ENCODE measurements at regions not wholly inside any gene's neighbourhood (a gene's known extent, or its start where the extent isn't known, plus 50 kb on each side); places are given as distances from the start of the nearest gene placed in this dataset.
A peak's percentile ranks its signal among the peaks of the same experiment; 100 is the strongest.

- dilution Hi-C loops (cut with MboI; ENCODE audit: extremely low pct_ligation_motif_present, low sequenced_read_pairs), result no loop called here
- Histone ChIP-seq H3K9ac (ENCODE audit: control insufficient read depth, extremely low read depth, insufficient read depth, low read length) (no peak overlapping the region), H3K27ac (ENCODE audit: control insufficient read depth, insufficient read depth, low read length) (peak overlapping the region; percentile 73), H3K9me1 (ENCODE audit: control insufficient read depth, extremely low read depth, insufficient read depth, low read length) (no peaks in the 10 kb centered on the region), H3K27me3 (ENCODE audit: control insufficient read depth, extremely low read depth, insufficient read depth, low read length) (no peaks in the 10 kb centered on the region), H3K4me1 (ENCODE audit: control insufficient read depth, extremely low read depth, insufficient read depth, low read length) (peaks cover 18% of the 10 kb centered on the region), H3K9me3 (ENCODE audit: control insufficient read depth, low read depth, low read length) (no peaks in the 10 kb centered on the region), H3K79me2 (ENCODE audit: control insufficient read depth, insufficient read depth, low read length) (no peaks in the 10 kb centered on the region), H3K36me3 (ENCODE audit: control insufficient read depth in 2 of 2, extremely low read depth in 1 of 2, insufficient read depth in 2 of 2, low read length in 2 of 2) (no peaks in the 10 kb centered on the region), H4K20me1 (ENCODE audit: control insufficient read depth, extremely low read depth, insufficient read depth, low read length) (no peaks in the 10 kb centered on the region), H2AFZ (ENCODE audit: control insufficient read depth, low read length) (peak overlapping the region; percentile 12), H3K4me2 (ENCODE audit: control insufficient read depth, extremely low read depth, insufficient read depth, low read depth, low read length) (peak overlapping the region; percentile 63), H3K4me3 (ENCODE audit: control insufficient read depth in 2 of 3, extremely low read depth in 1 of 3, insufficient read depth in 2 of 3, low read depth in 1 of 3, low read length in 3 of 3) (no peak overlapping the region)
- TF ChIP-seq, protein P1, sequence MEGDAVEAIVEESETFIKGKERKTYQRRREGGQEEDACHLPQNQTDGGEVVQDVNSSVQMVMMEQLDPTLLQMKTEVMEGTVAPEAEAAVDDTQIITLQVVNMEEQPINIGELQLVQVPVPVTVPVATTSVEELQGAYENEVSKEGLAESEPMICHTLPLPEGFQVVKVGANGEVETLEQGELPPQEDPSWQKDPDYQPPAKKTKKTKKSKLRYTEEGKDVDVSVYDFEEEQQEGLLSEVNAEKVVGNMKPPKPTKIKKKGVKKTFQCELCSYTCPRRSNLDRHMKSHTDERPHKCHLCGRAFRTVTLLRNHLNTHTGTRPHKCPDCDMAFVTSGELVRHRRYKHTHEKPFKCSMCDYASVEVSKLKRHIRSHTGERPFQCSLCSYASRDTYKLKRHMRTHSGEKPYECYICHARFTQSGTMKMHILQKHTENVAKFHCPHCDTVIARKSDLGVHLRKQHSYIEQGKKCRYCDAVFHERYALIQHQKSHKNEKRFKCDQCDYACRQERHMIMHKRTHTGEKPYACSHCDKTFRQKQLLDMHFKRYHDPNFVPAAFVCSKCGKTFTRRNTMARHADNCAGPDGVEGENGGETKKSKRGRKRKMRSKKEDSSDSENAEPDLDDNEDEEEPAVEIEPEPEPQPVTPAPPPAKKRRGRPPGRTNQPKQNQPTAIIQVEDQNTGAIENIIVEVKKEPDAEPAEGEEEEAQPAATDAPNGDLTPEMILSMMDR (optimal IDR thresholded peaks at IDR 0.05 in 1 of 3, IDR thresholded peaks at IDR 0.05 in 1 of 3, conservative IDR thresholded peaks at IDR 0.05 in 1 of 3; ENCODE audit: extremely low read depth in 1 of 3, insufficient read depth in 2 of 3, low read length in 3 of 3), result no peak
- TF ChIP-seq EZH2 (IDR thresholded peaks at IDR 0.05; ENCODE audit: low read length), result no peak
- FAIRE-seq, result no peak
- DNase-seq (ENCODE audit: low read depth, low spot score), result no peak
Measured at GRCh38 chr4:128517096-128517738, 229.6 kb upstream of the PGRMC2 start.

DNA sequence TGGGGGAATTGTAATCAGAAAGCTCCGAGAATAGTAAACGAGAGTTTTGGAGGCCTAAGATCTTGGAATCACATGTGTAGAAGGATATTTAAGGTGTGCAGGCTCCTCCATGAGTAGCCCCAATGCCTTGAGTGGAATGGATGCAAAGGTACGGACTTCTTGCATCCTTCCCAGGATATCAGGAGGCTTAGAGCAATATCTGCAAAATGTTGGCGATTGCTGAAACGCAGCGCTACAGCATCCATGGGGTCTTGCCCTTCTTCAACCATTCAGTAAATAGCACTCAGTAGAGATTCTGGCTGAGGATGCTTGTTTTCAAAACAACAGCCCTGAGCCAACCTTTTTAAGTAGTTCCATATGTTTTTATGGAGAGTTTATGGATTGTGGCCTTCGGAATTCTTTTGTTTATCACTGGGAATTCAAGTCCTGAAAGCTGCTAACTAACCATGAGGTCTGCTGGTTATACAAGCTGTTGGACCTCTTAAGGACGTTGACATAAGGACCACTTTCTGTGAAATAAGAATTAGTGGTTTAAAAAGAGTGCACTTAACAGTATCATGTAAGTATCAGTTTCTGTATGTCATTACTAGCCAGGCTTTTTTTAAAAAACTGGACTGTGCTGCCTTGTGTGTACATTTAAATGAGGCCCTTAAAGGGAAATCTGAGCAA lies 228.8 kb upstream of the PGRMC2 start:
- H3K9ac ChIP-seq (ENCODE audit: control insufficient read depth, extremely low read depth, insufficient read depth, low read length), result no peak overlapping the region
- no peak overlapping the region for H3K4me2 ChIP-seq (ENCODE audit: control insufficient read depth, extremely low read depth, insufficient read depth, low read depth, low read length)
- no peak overlapping the region for H3K27ac ChIP-seq (ENCODE audit: control insufficient read depth, insufficient read depth, low read length)
- no peak overlapping the region for H2AFZ ChIP-seq (ENCODE audit: control insufficient read depth, low read length)
- no peaks in the 10 kb centered on the region for H3K9me3 ChIP-seq (ENCODE audit: control insufficient read depth, low read depth, low read length)
- H3K4me3 ChIP-seq (ENCODE audit: control insufficient read depth in 2 of 3, extremely low read depth in 1 of 3, insufficient read depth in 2 of 3, low read depth in 1 of 3, low read length in 3 of 3), result no peak overlapping the region
- no peaks in the 10 kb centered on the region for H4K20me1 ChIP-seq (ENCODE audit: control insufficient read depth, extremely low read depth, insufficient read depth, low read length)
- TF ChIP-seq EZH2 (IDR thresholded peaks at IDR 0.05; ENCODE audit: low read length), result no peak
- TF ChIP-seq, protein P1 (optimal IDR thresholded peaks at IDR 0.05 in 1 of 3, IDR thresholded peaks at IDR 0.05 in 1 of 3, conservative IDR thresholded peaks at IDR 0.05 in 1 of 3; ENCODE audit: extremely low read depth in 1 of 3, insufficient read depth in 2 of 3, low read length in 3 of 3), result no peak
- peaks cover 18% of the 10 kb centered on the region for H3K4me1 ChIP-seq (ENCODE audit: control insufficient read depth, extremely low read depth, insufficient read depth, low read length)
- dilution Hi-C loops (cut with MboI; ENCODE audit: extremely low pct_ligation_motif_present, low sequenced_read_pairs), result no loop called here
- DNase-seq (ENCODE audit: low read depth, low spot score) (no peak), FAIRE-seq (no peak)
- H3K27me3 ChIP-seq (ENCODE audit: control insufficient read depth, extremely low read depth, insufficient read depth, low read length), result no peaks in the 10 kb centered on the region
- H3K9me1 ChIP-seq (ENCODE audit: control insufficient read depth, extremely low read depth, insufficient read depth, low read length), result no peaks in the 10 kb centered on the region
- peaks cover 0 to 1% of the 10 kb centered on the region in 2 experiments for H3K36me3 ChIP-seq (ENCODE audit: control insufficient read depth in 2 of 2, extremely low read depth in 1 of 2, insufficient read depth in 2 of 2, low read length in 2 of 2)
- H3K79me2 ChIP-seq (ENCODE audit: control insufficient read depth, insufficient read depth, low read length), result no peaks in the 10 kb centered on the region

Measured in keratinocyte (primary cell).